ENCODE measurements at regions not wholly inside any gene's neighbourhood (a gene's known extent, or its start where the extent isn't known, plus 50 kb on each side); places are given as distances from the start of the nearest gene placed in this dataset.

DNA sequence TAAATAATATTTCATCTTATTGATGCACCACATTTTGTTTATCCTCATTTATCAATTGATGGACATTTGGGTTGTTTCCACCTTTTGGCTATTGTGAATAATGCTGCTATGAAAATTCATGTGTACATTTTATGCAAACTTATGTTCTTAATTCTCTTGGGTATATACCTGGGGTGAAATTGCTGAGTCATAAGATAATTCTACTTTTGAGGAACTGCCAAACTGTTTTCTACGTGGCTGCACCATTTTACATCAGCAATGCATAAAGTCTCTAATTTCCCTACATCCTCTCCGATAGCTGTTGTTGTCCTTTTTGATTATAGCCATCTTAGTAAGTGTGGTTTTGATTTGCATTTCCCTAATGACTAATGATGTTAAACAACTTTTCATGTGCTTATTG, 116.5 kb upstream of the DLX2 start:
- no peak for TF ChIP-seq POLR2A (IDR thresholded peaks at IDR 0.05; ENCODE audit: low read length)
- TF ChIP-seq GATA1 (IDR thresholded peaks at IDR 0.05; ENCODE audit: low read depth, low read length) = no peak
